Right cardiac atrium (tissue), 5 donors: ENCODE measurements at regions not wholly inside any gene's neighbourhood (a gene's known extent, or its start where the extent isn't known, plus 50 kb on each side); places are given as distances from the start of the nearest gene placed in this dataset.
"Not testable (repeated sequence)": the region's sequence is repeated elsewhere in the genome, so short reads cannot be mapped to it uniquely, and the experiment has no call there.

Experiments
- ATAC-seq, 2 donors: fragments of 200-7000 bp; cut with Tn5 transposase; one replicate each; pipeline versions ENCODE4 v1.8.0 to v1.9.1; 2020; ENCODE audit warnings: moderate library complexity in 2 of 2, mild to moderate bottlenecking in 1 of 2
- DNase-seq, 3 donors: peaks; one replicate each; pipeline ENCODE4 v3.0.0-alpha.2; 2020
- H3K27ac ChIP-seq: one replicate; pipeline ENCODE4 v1.5.1; 2013; ENCODE audit warnings: mild to moderate bottlenecking, low read length, control low read depth, moderate library complexity
- H3K27me3 ChIP-seq: one replicate; pipeline ENCODE4 v1.6.1; 2013; ENCODE audit not compliant: control insufficient read depth, insufficient read depth
- H3K4me1 ChIP-seq: one replicate; pipeline ENCODE4 v1.6.1; 2013; ENCODE audit warnings: low read length; ENCODE audit not compliant: control insufficient read depth, insufficient read depth
- H3K4me3 ChIP-seq: one replicate; pipeline ENCODE4 v1.5.1; 2013; ENCODE audit warnings: low read length, control low read depth
- H3K9me3 ChIP-seq: one replicate; pipeline ENCODE4 v1.6.1; 2013; ENCODE audit warnings: low read length; ENCODE audit not compliant: control insufficient read depth
- WGBS: extraction: QIAGEN DNeasy Blood & Tissue Kit; methylation state at CpG from one replicate; pipeline ENCODE4 v1.1.7; 2013; 5-methylcytosine and 5-hydroxymethylcytosine counted together
- intact Hi-C, 4 donors: fragments of 100-400 bp; cut with DNase I; formaldehyde crosslinking; loops; one replicate each; pipeline versions ENCODE4 v1.11.0 to v1.14.0; 2022 to 2023
- donor health status: healthy with polysubstance abuse.
- donor health status: DM: no; HTN: yes; CAD: no.
- donor health status: DM: no; HTN: no; CAD: no.
- donor health status: DM: no; HTN: yes; CAD: no; lungs with severe emphysema.
- donor health status: DM: yes; HTN: yes; CAD: no.

GRCh38 chr12:125853670-125854069 is 788.4 kb downstream of the AACS start:
- no peak overlapping the region for H3K27ac ChIP-seq
- DNase-seq, result no peak
- intact Hi-C loops, result no loop called here
- H3K9me3 ChIP-seq, result no peaks in the 10 kb centered on the region
- no peaks in the 10 kb centered on the region for H3K27me3 ChIP-seq
- H3K4me1 ChIP-seq, result no peaks in the 10 kb centered on the region
- ATAC-seq, result peak; percentile 63 to 81
- 57% methylated on average over 1 of the region's 1 CpG for WGBS
- H3K4me3 ChIP-seq, result no peak overlapping the region

- no peaks in the 10 kb centered on the region for H3K4me1 ChIP-seq
- H3K27me3 ChIP-seq, result no peaks in the 10 kb centered on the region
- intact Hi-C loops, result no loop called here
- 70% methylated on average over 3 of the region's 3 CpGs for WGBS
- ATAC-seq, result no peak
- DNase-seq, result no peak
- no peak overlapping the region for H3K4me3 ChIP-seq
- no peak overlapping the region for H3K27ac ChIP-seq
- no peaks in the 10 kb centered on the region for H3K9me3 ChIP-seq
These were observed 791.1 kb downstream of the AACS start for GRCh38 chr12:125856366-125856765.

DNA sequence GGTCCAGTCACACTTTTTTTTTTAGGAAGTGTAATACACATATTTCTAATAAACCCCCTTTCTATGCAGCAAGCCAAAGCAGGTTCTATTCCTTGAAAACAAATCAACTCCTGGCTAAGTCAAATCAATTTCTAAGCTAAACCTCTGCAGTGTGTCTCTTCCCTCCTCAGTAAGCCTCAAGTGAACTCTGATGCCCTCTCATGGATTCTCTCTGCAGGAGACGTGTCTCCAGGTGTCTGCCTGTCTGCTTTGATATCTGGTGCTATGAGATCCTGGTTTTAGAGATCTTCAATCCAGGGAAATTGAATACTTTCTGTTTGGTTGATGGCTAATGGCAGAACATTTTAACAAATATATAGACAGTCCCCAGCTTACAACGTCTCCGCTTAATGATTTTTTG is 791.7 kb downstream of the AACS start:
- Histone ChIP-seq H3K27me3 (no peaks in the 10 kb centered on the region), H3K27ac (no peak overlapping the region), H3K4me3 (no peak overlapping the region), H3K9me3 (no peaks in the 10 kb centered on the region), H3K4me1 (no peaks in the 10 kb centered on the region)
- ATAC-seq (no peak), DNase-seq (no peak)
- intact Hi-C loops, result no loop called here
- 61% methylated on average over 3 of the region's 3 CpGs for WGBS

GRCh38 chr12:125860672-125861288 is 795.5 kb downstream of the AACS start:
- Histone ChIP-seq H3K27ac (no peak overlapping the region), H3K9me3 (no peaks in the 10 kb centered on the region), H3K27me3 (no peaks in the 10 kb centered on the region), H3K4me3 (no peak overlapping the region), H3K4me1 (no peaks in the 10 kb centered on the region)
- WGBS, result 87% methylated on average over 17 of the region's 17 CpGs
- intact Hi-C loops, result no loop called here
- DNase-seq (no peak), ATAC-seq (no peak)

DNA sequence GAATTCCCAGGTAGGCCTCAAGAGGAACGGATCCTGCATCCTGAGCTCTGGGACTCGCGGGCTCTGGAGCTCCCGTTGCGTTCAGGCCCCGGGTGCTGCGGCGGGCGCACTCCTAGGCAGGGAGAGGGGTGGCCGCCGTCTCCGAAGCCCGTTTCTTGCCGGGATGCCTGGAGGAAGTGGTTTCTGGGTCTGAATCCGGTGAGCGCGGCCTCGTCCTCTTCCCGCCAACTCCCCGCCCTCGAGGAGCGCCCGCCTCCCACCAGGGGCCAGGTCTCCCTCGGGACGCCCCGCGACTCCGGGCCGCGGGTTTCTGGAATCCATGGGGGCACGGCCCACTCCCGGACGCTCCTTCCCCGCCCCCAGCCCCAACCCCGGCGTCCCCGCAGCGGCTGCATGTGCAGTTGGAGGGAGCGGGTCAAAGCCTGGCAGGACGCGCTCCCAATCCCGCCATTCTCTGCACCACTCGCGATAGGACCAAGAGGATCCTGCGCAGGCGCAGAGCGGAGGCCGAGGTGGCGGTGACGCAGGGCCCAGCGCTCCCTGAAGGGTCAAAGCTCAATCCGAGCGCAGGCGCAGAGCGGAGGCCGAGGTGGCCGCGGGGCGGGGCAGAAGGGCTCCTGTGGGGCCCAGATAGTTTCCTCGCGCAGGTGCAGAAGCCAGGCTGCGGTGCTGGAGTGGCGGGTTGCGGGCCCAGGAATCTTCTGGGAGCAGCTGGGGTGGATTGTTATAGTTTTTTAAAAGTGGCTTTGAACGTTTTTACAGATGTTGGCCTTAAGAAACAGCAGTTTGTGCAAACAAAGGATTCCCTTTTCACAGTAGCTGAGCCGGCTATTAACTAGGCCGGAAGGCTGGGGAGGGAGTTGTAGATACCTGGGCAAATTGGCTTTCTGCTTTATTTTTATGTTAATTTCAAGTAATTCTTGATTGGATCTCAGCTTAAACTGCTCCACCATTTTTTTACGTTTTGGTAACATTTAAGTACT is 796.4 kb downstream of the AACS start:
- Histone ChIP-seq H3K9me3 (no peaks in the 10 kb centered on the region), H3K4me3 (no peak overlapping the region), H3K27me3 (no peaks in the 10 kb centered on the region), H3K27ac (no peak overlapping the region), H3K4me1 (no peaks in the 10 kb centered on the region)
- 34% methylated on average over 68 of the region's 68 CpGs for WGBS
- intact Hi-C loops, result no loop called here
- peak; percentile 71 to 77 for ATAC-seq
- peak; percentile 58 to 82 (median 78) for DNase-seq

- ATAC-seq, intact Hi-C loops, H3K4me1 ChIP-seq, H3K27me3 ChIP-seq, H3K27ac ChIP-seq, H3K4me3 ChIP-seq, DNase-seq, H3K9me3 ChIP-seq: not testable (repeated sequence)
- WGBS, result 82% methylated on average over 6 of the region's 6 CpGs
These were observed 800.0 kb downstream of the AACS start for GRCh38 chr12:125865236-125865635.

DNA sequence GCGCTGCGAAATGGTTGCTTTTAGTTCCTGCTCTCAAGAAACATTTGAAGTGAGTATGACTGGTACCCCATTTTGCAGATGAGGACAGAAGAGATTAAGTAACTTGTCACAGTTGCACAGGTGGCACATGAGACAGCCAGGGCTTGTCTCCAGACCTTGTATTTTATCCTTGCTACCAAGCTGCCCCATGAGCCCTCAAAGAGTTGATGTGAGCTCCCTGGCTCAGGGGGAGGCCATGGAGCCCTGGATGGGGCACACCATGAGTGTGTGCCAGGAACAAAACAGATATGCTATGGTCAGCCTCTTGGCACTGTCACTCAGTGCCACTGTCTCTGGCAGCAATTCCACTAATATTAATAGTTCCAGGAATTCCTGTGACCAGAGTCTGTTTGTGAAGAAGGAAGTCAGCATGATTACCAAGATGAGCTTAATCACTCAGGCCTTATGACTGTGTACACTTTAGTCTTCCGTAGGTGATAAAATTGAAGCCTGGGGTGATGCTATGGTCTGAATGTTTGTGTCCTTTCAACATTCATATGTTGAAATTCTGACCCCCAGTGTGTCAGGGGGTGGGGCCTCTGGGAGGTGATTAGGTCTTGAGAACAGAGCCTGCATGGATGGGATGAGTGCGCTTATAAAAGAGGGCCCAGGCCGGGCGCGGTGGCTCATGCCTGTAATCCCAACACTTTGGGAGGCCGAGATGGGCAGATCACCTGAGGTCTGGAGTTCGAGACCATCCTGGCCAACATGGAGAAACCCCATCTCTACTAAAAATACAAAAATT is 806.8 kb downstream of the AACS start:
- 72% methylated on average over 9 of the region's 9 CpGs for WGBS
- peak; percentile 92 to 95 for ATAC-seq
- peak overlapping the region; percentile 75 for H3K27ac ChIP-seq
- H3K27me3 ChIP-seq, result no peaks in the 10 kb centered on the region
- intact Hi-C loops, result no loop called here
- no peaks in the 10 kb centered on the region for H3K4me1 ChIP-seq
- H3K4me3 ChIP-seq, result no peak overlapping the region
- DNase-seq, result peak; percentile 27 to 62 (median 57)
- no peaks in the 10 kb centered on the region for H3K9me3 ChIP-seq

- H3K9me3 ChIP-seq, result no peaks in the 10 kb centered on the region
- H3K4me1 ChIP-seq, result no peaks in the 10 kb centered on the region
- H3K27me3 ChIP-seq, result no peaks in the 10 kb centered on the region
- intact Hi-C loops, result no loop called here
- WGBS, result 69% methylated on average over 5 of the region's 5 CpGs
- no peak overlapping the region for H3K4me3 ChIP-seq
- no peak overlapping the region for H3K27ac ChIP-seq
- ATAC-seq (no peak), DNase-seq (no peak)
These were observed 807.8 kb downstream of the AACS start for GRCh38 chr12:125873016-125873415.

- peak in 1 of 2 donors; percentile 38 for ATAC-seq
- no peak for DNase-seq
- WGBS, result 22% methylated on average over 4 of the region's 4 CpGs
These were observed 813.2 kb downstream of the AACS start for GRCh38 chr12:125878483-125878882.

DNA sequence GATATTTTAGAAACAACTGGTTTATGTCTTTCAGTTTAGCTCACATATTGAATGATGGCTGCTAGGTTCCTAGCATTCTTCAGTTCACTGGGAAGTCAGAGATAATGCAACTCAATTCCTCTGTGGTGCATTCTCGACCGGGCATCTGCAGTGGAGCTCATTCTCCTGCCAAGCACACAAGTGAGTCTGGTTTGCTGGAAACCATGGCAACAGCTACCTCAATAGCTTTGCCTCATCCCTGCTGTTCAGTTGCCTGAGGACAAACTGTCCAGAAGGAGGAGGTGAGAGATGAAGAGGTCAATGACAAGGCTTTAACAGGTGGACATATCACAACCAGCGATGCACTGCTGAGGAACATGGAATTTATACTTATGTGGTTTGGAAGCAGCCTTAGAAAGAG is 816.9 kb downstream of the AACS start:
- H3K9me3 ChIP-seq, result no peaks in the 10 kb centered on the region
- no peak overlapping the region for H3K4me3 ChIP-seq
- no peak for DNase-seq
- intact Hi-C loops, result no loop called here
- no peaks in the 10 kb centered on the region for H3K4me1 ChIP-seq
- no peak overlapping the region for H3K27ac ChIP-seq
- H3K27me3 ChIP-seq, result no peaks in the 10 kb centered on the region
- WGBS, result 27% methylated on average over 3 of the region's 3 CpGs
- peak in 1 of 2 donors; percentile 63 for ATAC-seq

More at GRCh38 chr12:125878483-125878882, 813.2 kb downstream of the AACS start:
- H3K4me1 ChIP-seq, result no peaks in the 10 kb centered on the region
- no peaks in the 10 kb centered on the region for H3K9me3 ChIP-seq
- intact Hi-C loops, result no loop called here
- H3K4me3 ChIP-seq, result no peak overlapping the region
- no peak overlapping the region for H3K27ac ChIP-seq
- H3K27me3 ChIP-seq, result no peaks in the 10 kb centered on the region

DNA sequence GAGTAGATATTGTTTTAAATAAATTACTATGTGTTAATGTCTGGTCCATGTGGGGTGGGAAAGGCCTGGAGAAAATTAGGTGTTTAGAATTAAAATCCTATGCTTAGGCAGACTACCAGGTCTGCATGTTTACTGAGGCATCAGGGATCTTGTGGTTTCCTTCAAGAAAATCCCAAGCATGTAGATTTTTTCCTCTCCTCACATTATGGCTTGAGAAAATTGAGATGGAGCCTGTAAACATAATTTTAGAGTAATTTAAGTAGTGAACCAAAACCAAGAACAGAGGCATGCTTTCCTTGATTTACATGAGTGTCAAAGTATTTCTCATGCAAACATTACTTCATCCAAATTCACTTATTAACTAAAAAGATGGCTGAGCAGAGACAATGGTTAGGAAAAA is 823.7 kb downstream of the AACS start:
- intact Hi-C loops, result no loop called here
- DNase-seq (no peak), ATAC-seq (no peak)
- Histone ChIP-seq H3K4me3 (no peak overlapping the region), H3K4me1 (peaks cover 1% of the 10 kb centered on the region), H3K27ac (no peak overlapping the region), H3K27me3 (no peaks in the 10 kb centered on the region), H3K9me3 (no peaks in the 10 kb centered on the region)
